ENCODE measurements at regions not wholly inside any gene's neighbourhood (a gene's known extent, or its start where the extent isn't known, plus 50 kb on each side); places are given as distances from the start of the nearest gene placed in this dataset.
"Not testable (repeated sequence)": the region's sequence is repeated elsewhere in the genome, so short reads cannot be mapped to it uniquely, and the experiment has no call there.

GRCh38 chr1:207196135-207196534 is 92.1 kb downstream of the C4BPA start:
- DNase-seq, result not testable (repeated sequence)

- DNase-seq, result not testable (repeated sequence)
Measured at GRCh38 chr1:207201534-207201933, 97.5 kb downstream of the C4BPA start.

GRCh38 chr1:207202480-207202879 is 98.4 kb downstream of the C4BPA start:
- DNase-seq, result no peak

GRCh38 chr1:207203541-207203940 is 99.5 kb downstream of the C4BPA start:
- DNase-seq, result no peak

- DNase-seq, result no peak
Measured at GRCh38 chr1:207205614-207206061, 101.6 kb downstream of the C4BPA start.

- not testable (repeated sequence) for DNase-seq
Measured at GRCh38 chr1:207208691-207209090, 104.7 kb downstream of the C4BPA start.

- no peak for DNase-seq
Measured at GRCh38 chr1:207214453-207214852, 107.0 kb upstream of the CD55 start.

- DNase-seq, result no peak
Measured at GRCh38 chr1:207217778-207218511, 103.5 kb upstream of the CD55 start.

- no peak for DNase-seq
Measured at GRCh38 chr1:207218512-207219362, 102.7 kb upstream of the CD55 start.

- no peak for DNase-seq
Measured at GRCh38 chr1:207219979-207220889, 101.2 kb upstream of the CD55 start.

- no peak for DNase-seq
Measured at GRCh38 chr1:207221934-207222351, 99.5 kb upstream of the CD55 start.

- DNase-seq, result no peak
Measured at GRCh38 chr1:207223162-207223561, 98.3 kb upstream of the CD55 start.

- DNase-seq, result no peak
Measured at GRCh38 chr1:207224666-207225065, 96.8 kb upstream of the CD55 start.

GRCh38 chr1:207227131-207227630 is 94.3 kb upstream of the CD55 start:
- DNase-seq, result no peak

- DNase-seq, result no peak
Measured at GRCh38 chr1:207228987-207229386, 92.5 kb upstream of the CD55 start.

- no peak for DNase-seq
Measured at GRCh38 chr1:207230441-207230840, 91.0 kb upstream of the CD55 start.

GRCh38 chr1:207234690-207235089 is 86.8 kb upstream of the CD55 start:
- no peak for DNase-seq

- no peak for DNase-seq
Measured at GRCh38 chr1:207239874-207240273, 81.6 kb upstream of the CD55 start.

- DNase-seq, result no peak
Measured at GRCh38 chr1:207240325-207241101, 81.0 kb upstream of the CD55 start.

- DNase-seq, result no peak
Measured at GRCh38 chr1:207241164-207241934, 80.1 kb upstream of the CD55 start.
